ENCODE measurements at regions not wholly inside any gene's neighbourhood (a gene's known extent, or its start where the extent isn't known, plus 50 kb on each side); places are given as distances from the start of the nearest gene placed in this dataset.

GRCh38 chr1:80646053-80646452 is 1154.7 kb upstream of the ADGRL2 start:
- no peaks in the 10 kb centered on the region for H3K36me3 ChIP-seq (ENCODE audit: control insufficient read depth in 4 of 4, insufficient read depth in 4 of 4, low read length in 4 of 4)
- ATAC-seq (ENCODE audit: insufficient read depth, low FRiP score), result no peak
- DNase-seq, result peak in 1 of 3 donors; percentile 4
- H3K27ac ChIP-seq (ENCODE audit: low read depth in 1 of 2, low read length in 1 of 2), result no peak overlapping the region
- no peaks in the 10 kb centered on the region for H3K9me3 ChIP-seq (ENCODE audit: control insufficient read depth in 4 of 4, insufficient read depth in 3 of 4, low read length in 3 of 4)
- no peak overlapping the region for H3K4me3 ChIP-seq
- H3K4me1 ChIP-seq (ENCODE audit: control insufficient read depth in 5 of 5, insufficient read depth in 5 of 5, low read length in 5 of 5), result no peaks in the 10 kb centered on the region
- H3K9ac ChIP-seq (ENCODE audit: insufficient read depth in 1 of 2, low read length in 2 of 2), result no peak overlapping the region
- H3K27me3 ChIP-seq (ENCODE audit: control insufficient read depth in 3 of 3, insufficient read depth in 3 of 3, low read length in 2 of 3), result no peaks in the 10 kb centered on the region
- TF ChIP-seq, protein P1, sequence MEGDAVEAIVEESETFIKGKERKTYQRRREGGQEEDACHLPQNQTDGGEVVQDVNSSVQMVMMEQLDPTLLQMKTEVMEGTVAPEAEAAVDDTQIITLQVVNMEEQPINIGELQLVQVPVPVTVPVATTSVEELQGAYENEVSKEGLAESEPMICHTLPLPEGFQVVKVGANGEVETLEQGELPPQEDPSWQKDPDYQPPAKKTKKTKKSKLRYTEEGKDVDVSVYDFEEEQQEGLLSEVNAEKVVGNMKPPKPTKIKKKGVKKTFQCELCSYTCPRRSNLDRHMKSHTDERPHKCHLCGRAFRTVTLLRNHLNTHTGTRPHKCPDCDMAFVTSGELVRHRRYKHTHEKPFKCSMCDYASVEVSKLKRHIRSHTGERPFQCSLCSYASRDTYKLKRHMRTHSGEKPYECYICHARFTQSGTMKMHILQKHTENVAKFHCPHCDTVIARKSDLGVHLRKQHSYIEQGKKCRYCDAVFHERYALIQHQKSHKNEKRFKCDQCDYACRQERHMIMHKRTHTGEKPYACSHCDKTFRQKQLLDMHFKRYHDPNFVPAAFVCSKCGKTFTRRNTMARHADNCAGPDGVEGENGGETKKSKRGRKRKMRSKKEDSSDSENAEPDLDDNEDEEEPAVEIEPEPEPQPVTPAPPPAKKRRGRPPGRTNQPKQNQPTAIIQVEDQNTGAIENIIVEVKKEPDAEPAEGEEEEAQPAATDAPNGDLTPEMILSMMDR (IDR thresholded peaks at IDR 0.05; ENCODE audit: control extremely low read depth, extremely low read depth), result no peak
- 28 to 68% methylated on average over 2 of the region's 2 CpGs for whole genome bisulfite sequencing, 2 donors

DNA sequence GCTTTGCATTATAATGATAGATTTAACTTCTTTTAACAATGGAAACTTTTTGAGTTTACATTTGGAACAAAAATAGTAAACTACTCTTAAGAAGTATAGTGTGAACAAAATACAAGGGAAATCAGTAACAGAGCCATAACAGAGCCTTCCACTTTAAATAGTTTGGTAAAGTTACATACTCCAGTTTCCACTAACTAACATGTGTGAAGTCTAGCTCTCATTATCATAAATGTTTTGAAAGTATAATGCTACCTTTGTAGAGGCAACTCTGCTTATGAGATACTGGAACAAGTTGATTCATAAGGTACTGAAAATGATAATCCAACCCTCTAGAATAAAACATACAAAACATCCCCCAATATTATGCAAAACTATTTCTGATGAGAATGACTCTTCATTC is 1155.1 kb upstream of the ADGRL2 start:
- TF ChIP-seq, protein P1 (IDR thresholded peaks at IDR 0.05; ENCODE audit: control extremely low read depth, extremely low read depth), result no peak
- Histone ChIP-seq H3K27ac (ENCODE audit: low read depth in 1 of 2, low read length in 1 of 2) (no peak overlapping the region), H3K36me3 (ENCODE audit: control insufficient read depth in 4 of 4, insufficient read depth in 4 of 4, low read length in 4 of 4) (no peaks in the 10 kb centered on the region), H3K9me3 (ENCODE audit: control insufficient read depth in 4 of 4, insufficient read depth in 3 of 4, low read length in 3 of 4) (no peaks in the 10 kb centered on the region), H3K27me3 (ENCODE audit: control insufficient read depth in 3 of 3, insufficient read depth in 3 of 3, low read length in 2 of 3) (no peaks in the 10 kb centered on the region), H3K4me3 (no peak overlapping the region), H3K4me1 (ENCODE audit: control insufficient read depth in 5 of 5, insufficient read depth in 5 of 5, low read length in 5 of 5) (no peaks in the 10 kb centered on the region), H3K9ac (ENCODE audit: insufficient read depth in 1 of 2, low read length in 2 of 2) (no peak overlapping the region)
- DNase-seq, result no peak
- ATAC-seq (ENCODE audit: insufficient read depth, low FRiP score), result no peak

DNA sequence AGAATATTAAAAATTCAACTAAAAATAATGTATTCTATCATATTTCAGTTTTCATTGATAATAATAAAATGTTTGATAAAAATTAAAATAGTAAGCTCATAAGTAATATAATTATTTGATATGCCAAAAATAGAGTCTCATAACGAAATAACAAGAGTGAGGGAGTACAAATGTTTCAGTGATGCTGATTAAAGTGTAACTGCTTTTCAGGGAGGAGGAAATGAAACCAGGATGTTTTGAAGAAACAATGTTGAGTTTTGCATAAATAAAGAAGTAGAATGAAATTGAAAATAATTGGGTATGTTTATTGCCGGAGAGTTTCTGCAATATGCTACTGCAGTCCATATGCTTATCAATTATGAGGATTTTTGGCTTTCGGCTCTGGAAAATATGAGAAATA is 1159.8 kb upstream of the ADGRL2 start:
- no peaks in the 10 kb centered on the region for H3K27me3 ChIP-seq (ENCODE audit: control insufficient read depth in 3 of 3, insufficient read depth in 3 of 3, low read length in 2 of 3)
- H3K4me3 ChIP-seq, result no peak overlapping the region
- TF ChIP-seq, protein P1 (IDR thresholded peaks at IDR 0.05; ENCODE audit: control extremely low read depth, extremely low read depth), result no peak
- no peak for DNase-seq
- no peaks in the 10 kb centered on the region for H3K4me1 ChIP-seq (ENCODE audit: control insufficient read depth in 5 of 5, insufficient read depth in 5 of 5, low read length in 5 of 5)
- ATAC-seq (ENCODE audit: insufficient read depth, low FRiP score), result no peak
- no peak overlapping the region for H3K27ac ChIP-seq (ENCODE audit: low read depth in 1 of 2, low read length in 1 of 2)
- H3K9me3 ChIP-seq (ENCODE audit: control insufficient read depth in 4 of 4, insufficient read depth in 3 of 4, low read length in 3 of 4), result no peaks in the 10 kb centered on the region
- WGBS, 2 donors, result 75 to 77% methylated on average over 3 of the region's 3 CpGs
- H3K9ac ChIP-seq (ENCODE audit: insufficient read depth in 1 of 2, low read length in 2 of 2), result no peak overlapping the region
- no peaks in the 10 kb centered on the region for H3K36me3 ChIP-seq (ENCODE audit: control insufficient read depth in 4 of 4, insufficient read depth in 4 of 4, low read length in 4 of 4)

GRCh38 chr1:80639777-80640533 is 1160.8 kb upstream of the ADGRL2 start:
- DNase-seq, result no peak
- Histone ChIP-seq H3K27ac (ENCODE audit: low read depth in 1 of 2, low read length in 1 of 2) (no peak overlapping the region), H3K9me3 (ENCODE audit: control insufficient read depth in 4 of 4, insufficient read depth in 3 of 4, low read length in 3 of 4) (no peaks in the 10 kb centered on the region), H3K36me3 (ENCODE audit: control insufficient read depth in 4 of 4, insufficient read depth in 4 of 4, low read length in 4 of 4) (no peaks in the 10 kb centered on the region), H3K4me3 (no peak overlapping the region), H3K9ac (ENCODE audit: insufficient read depth in 1 of 2, low read length in 2 of 2) (no peak overlapping the region), H3K27me3 (ENCODE audit: control insufficient read depth in 3 of 3, insufficient read depth in 3 of 3, low read length in 2 of 3) (no peaks in the 10 kb centered on the region), H3K4me1 (ENCODE audit: control insufficient read depth in 5 of 5, insufficient read depth in 5 of 5, low read length in 5 of 5) (no peaks in the 10 kb centered on the region)
- ATAC-seq (ENCODE audit: insufficient read depth, low FRiP score), result no peak
- 43 to 57% methylated on average over 2 of the region's 2 CpGs for WGBS, 2 donors
- TF ChIP-seq, protein P1 (IDR thresholded peaks at IDR 0.05; ENCODE audit: control extremely low read depth, extremely low read depth), result no peak

All from lung (tissue), 11 donors.